ENCODE measurements at regions not wholly inside any gene's neighbourhood (a gene's known extent, or its start where the extent isn't known, plus 50 kb on each side); places are given as distances from the start of the nearest gene placed in this dataset.

- peak; percentile 44 for TF ChIP-seq CUX1 (IDR thresholded peaks at IDR 0.05; ENCODE audit: insufficient replicate concordance, low read depth, low read length)
- TF ChIP-seq IRF5 (IDR thresholded peaks at IDR 0.05; ENCODE audit: borderline replicate concordance): no peak
- TF ChIP-seq ZNF687 (IDR thresholded peaks at IDR 0.05): peak; percentile 49
- no peak for TF ChIP-seq SUPT20H (IDR thresholded peaks at IDR 0.05; ENCODE audit: borderline replicate concordance, control insufficient read depth, low read depth, low read length)
- TF ChIP-seq TCF3 (IDR thresholded peaks at IDR 0.05; ENCODE audit: borderline replicate concordance, insufficient read depth, low read depth, low read length): 0 out of 2 replicates have a peak, but pooled peaks have one; percentile 26
- no peak for TF ChIP-seq ZNF274 (IDR thresholded peaks at IDR 0.05; ENCODE audit: insufficient read depth, insufficient read length)
- TF ChIP-seq EP300 (IDR thresholded peaks at IDR 0.05; ENCODE audit: borderline replicate concordance in 1 of 2, control insufficient read depth in 1 of 2, low read depth in 2 of 2, low read length in 2 of 2): peak; percentile 51 to 81; a peak in 3 of 4 replicates
- TF ChIP-seq HDAC6 (IDR thresholded peaks at IDR 0.05; ENCODE audit: unreplicated experiment): no peak
- TF ChIP-seq NFIC (IDR thresholded peaks at IDR 0.05; ENCODE audit: low read depth, low read length): peak; percentile 64; the same call in 1 of the 2 replicates
- peak; percentile 82 for TF ChIP-seq IKZF1 (conservative IDR thresholded peaks at IDR 0.05)
- TF ChIP-seq IRF4 (IDR thresholded peaks at IDR 0.05; ENCODE audit: low read depth, low read length): no peak
- no peak for TF ChIP-seq YBX1 (IDR thresholded peaks at IDR 0.05)
- TF ChIP-seq E2F8 (IDR thresholded peaks at IDR 0.05; ENCODE audit: low read depth, partially characterized antibody): no peak
Observed at GRCh38 chrX:13473442-13474163, 95.8 kb upstream of the EGFL6 start (continued).
